KG1 (cell line): ENCODE measurements at regions not wholly inside any gene's neighbourhood (a gene's known extent, or its start where the extent isn't known, plus 50 kb on each side); places are given as distances from the start of the nearest gene placed in this dataset.
"Not testable (repeated sequence)": the region's sequence is repeated elsewhere in the genome, so short reads cannot be mapped to it uniquely, and the experiment has no call there.

Experiments
- DNase-seq: peaks from one replicate; lab custom pipeline; 2025; lab: John Stamatoyannopoulos, UW

- no peak for DNase-seq
Measured at GRCh38 chr9:17846948-17847655, 268.2 kb downstream of the SH3GL2 start.

- DNase-seq, result no peak
Measured at GRCh38 chr9:17847908-17848307, 269.0 kb downstream of the SH3GL2 start.

GRCh38 chr9:17852108-17852507 lies 273.2 kb downstream of the SH3GL2 start:
- no peak for DNase-seq

GRCh38 chr9:17854487-17854886 lies 275.6 kb downstream of the SH3GL2 start:
- DNase-seq, result no peak

GRCh38 chr9:17856995-17857394 lies 278.1 kb downstream of the SH3GL2 start:
- DNase-seq, result no peak

- DNase-seq, result no peak
Measured at GRCh38 chr9:17859228-17859627, 280.4 kb downstream of the SH3GL2 start.

GRCh38 chr9:17859987-17860386 lies 281.1 kb downstream of the SH3GL2 start:
- no peak for DNase-seq

GRCh38 chr9:17862101-17862500 lies 283.2 kb downstream of the SH3GL2 start:
- DNase-seq, result no peak

- DNase-seq, result no peak
Measured at GRCh38 chr9:17862629-17863028, 283.8 kb downstream of the SH3GL2 start.

- no peak for DNase-seq
Measured at GRCh38 chr9:17863213-17863883, 284.5 kb downstream of the SH3GL2 start.

- DNase-seq, result no peak
Measured at GRCh38 chr9:17863924-17864323, 285.1 kb downstream of the SH3GL2 start.

GRCh38 chr9:17864951-17865350 lies 286.1 kb downstream of the SH3GL2 start:
- no peak for DNase-seq

- no peak for DNase-seq
Measured at GRCh38 chr9:17865881-17866280, 287.0 kb downstream of the SH3GL2 start.

GRCh38 chr9:17870722-17871121 lies 291.9 kb downstream of the SH3GL2 start:
- DNase-seq, result no peak

GRCh38 chr9:17871213-17871890 lies 292.5 kb downstream of the SH3GL2 start:
- no peak for DNase-seq

GRCh38 chr9:17875886-17876285 lies 297.0 kb downstream of the SH3GL2 start:
- DNase-seq, result no peak

GRCh38 chr9:17876687-17877086 lies 297.8 kb downstream of the SH3GL2 start:
- DNase-seq, result no peak

- no peak for DNase-seq
Measured at GRCh38 chr9:17878810-17879370, 300.0 kb downstream of the SH3GL2 start.

- DNase-seq, result no peak
Measured at GRCh38 chr9:17881371-17881770, 302.5 kb downstream of the SH3GL2 start.

GRCh38 chr9:17882688-17883594 lies 304.1 kb downstream of the SH3GL2 start:
- DNase-seq, result no peak

- DNase-seq, result no peak
Measured at GRCh38 chr9:17888066-17888465, 309.2 kb downstream of the SH3GL2 start.

- DNase-seq, result not testable (repeated sequence)
Measured at GRCh38 chr9:17888964-17889363, 310.1 kb downstream of the SH3GL2 start.
